Astrocyte (in vitro differentiated cells and primary cell): ENCODE measurements at regions not wholly inside any gene's neighbourhood (a gene's known extent, or its start where the extent isn't known, plus 50 kb on each side); places are given as distances from the start of the nearest gene placed in this dataset.

Experiments
- DNase-seq: peaks from one replicate; pipeline ENCODE4 v3.0.0-alpha.2; 2010; ENCODE audit warnings: low read depth
- FAIRE-seq: peaks from 2 replicates; lab custom pipeline; 2011; peaks lifted over from hg19 to GRCh38; lab: Jason Lieb, UNC
- H2AFZ ChIP-seq: 2 replicates; pipeline ENCODE4 v1.6.0; 2012; ENCODE audit warnings: low read depth, low read length, inconsistent platforms
- H3K27ac ChIP-seq: 2 replicates; pipeline ENCODE4 v1.5.1; 2011; ENCODE audit warnings: low read depth, low read length, inconsistent platforms
- H3K27me3 ChIP-seq: 2 replicates; pipeline ENCODE4 v1.6.0; 2011; ENCODE audit warnings: low read length, inconsistent platforms; ENCODE audit not compliant: insufficient read depth
- H3K36me3 ChIP-seq: 2 replicates; pipeline ENCODE4 v1.5.1; 2011; ENCODE audit warnings: low read length, inconsistent platforms; ENCODE audit not compliant: insufficient read depth
- H3K4me1 ChIP-seq: 2 replicates; pipeline ENCODE4 v1.5.1; 2011; ENCODE audit warnings: low read length, inconsistent platforms; ENCODE audit not compliant: insufficient read depth
- H3K4me2 ChIP-seq: 2 replicates; pipeline ENCODE4 v1.6.0; 2012; ENCODE audit warnings: low read length, inconsistent platforms
- H3K4me3 ChIP-seq: 2 replicates; pipeline ENCODE4 v1.5.1; 2011; ENCODE audit warnings: low read depth, mild to moderate bottlenecking, low read length, inconsistent platforms; ENCODE audit not compliant: insufficient read depth
- H3K79me2 ChIP-seq: 2 replicates; pipeline ENCODE4 v1.6.0; 2012; ENCODE audit warnings: mild to moderate bottlenecking, low read length, inconsistent platforms; ENCODE audit not compliant: insufficient read depth
- H3K9ac ChIP-seq: 2 replicates; pipeline ENCODE4 v1.6.0; 2012; ENCODE audit warnings: mild to moderate bottlenecking, low read length, inconsistent platforms
- H3K9me3 ChIP-seq: 2 replicates; pipeline ENCODE4 v1.5.1; 2012; ENCODE audit warnings: low read depth, mild to moderate bottlenecking, low read length, inconsistent platforms; ENCODE audit not compliant: insufficient read depth
- H4K20me1 ChIP-seq: 2 replicates; pipeline ENCODE4 v1.6.0; 2012; ENCODE audit warnings: low read length, inconsistent platforms; ENCODE audit not compliant: insufficient read depth
- H3K27ac Mint-ChIP-seq: one replicate; pipeline ENCODE4 v1.8.0; 2021; ENCODE audit warnings: mild to moderate bottlenecking, mixed read lengths; ENCODE audit not compliant: unreplicated experiment
- H3K27me3 Mint-ChIP-seq: one replicate; pipeline ENCODE4 v1.8.0; 2021; ENCODE audit warnings: low read depth, mixed read lengths; ENCODE audit not compliant: unreplicated experiment
- H3K36me3 Mint-ChIP-seq: one replicate; pipeline ENCODE4 v1.8.0; 2021; ENCODE audit warnings: low read depth, mixed read lengths; ENCODE audit not compliant: unreplicated experiment
- H3K4me1 Mint-ChIP-seq: one replicate; pipeline ENCODE4 v1.8.0; 2021; ENCODE audit warnings: low read depth, mixed read lengths; ENCODE audit not compliant: unreplicated experiment
- H3K4me3 Mint-ChIP-seq: one replicate; pipeline ENCODE4 v1.8.0; 2021; ENCODE audit warnings: mild to moderate bottlenecking, moderate library complexity, mixed read lengths; ENCODE audit not compliant: unreplicated experiment
- H3K9me3 Mint-ChIP-seq: one replicate; pipeline ENCODE4 v1.8.0; 2021; ENCODE audit warnings: mild to moderate bottlenecking, mixed read lengths; ENCODE audit not compliant: unreplicated experiment
- CTCF ChIP-seq: IDR thresholded peaks from 2 replicates; pipeline ENCODE4 v1.5.1; 2011; ENCODE audit warnings: low read depth, mild to moderate bottlenecking, inconsistent platforms, low read length, moderate library complexity; ENCODE audit not compliant: insufficient read depth
- EZH2 ChIP-seq: IDR thresholded peaks from 2 replicates; pipeline ENCODE4 v1.6.1; 2012; ENCODE audit warnings: mild to moderate bottlenecking, low read length, inconsistent platforms; ENCODE audit not compliant: insufficient read depth

- Histone ChIP-seq H3K79me2 (no peaks in the 10 kb centered on the region), H4K20me1 (no peaks in the 10 kb centered on the region), H3K9ac (no peak overlapping the region), H2AFZ (no peak overlapping the region), H3K27me3 (no peaks in the 10 kb centered on the region), H3K4me1 (no peaks in the 10 kb centered on the region), H3K4me3 (no peak overlapping the region), H3K9me3 (peaks cover 12% of the 10 kb centered on the region), H3K4me2 (no peak overlapping the region), H3K36me3 (no peaks in the 10 kb centered on the region), H3K27ac (no peak overlapping the region)
- Mint-ChIP-seq H3K36me3 (no peaks in the 10 kb centered on the region), H3K4me1 (no peaks in the 10 kb centered on the region), H3K4me3 (no peak overlapping the region), H3K9me3 (peaks cover 8% of the 10 kb centered on the region), H3K27me3 (no peaks in the 10 kb centered on the region), H3K27ac (no peak overlapping the region)
- DNase-seq, result no peak
- FAIRE-seq, result no peak
- TF ChIP-seq EZH2, result no peak
- TF ChIP-seq CTCF, result no peak
Observed at GRCh38 chr2:3952866-3953516, 249.6 kb downstream of the DCDC2C start.

- H3K27ac ChIP-seq, result no peak overlapping the region
- H3K4me3 ChIP-seq, result no peak overlapping the region
- Mint-ChIP-seq H3K27me3 (no peaks in the 10 kb centered on the region), H3K36me3 (no peaks in the 10 kb centered on the region), H3K4me1 (no peaks in the 10 kb centered on the region), H3K27ac (no peak overlapping the region), H3K4me3 (no peak overlapping the region), H3K9me3 (peaks cover 8% of the 10 kb centered on the region)
- peaks cover 12% of the 10 kb centered on the region for H3K9me3 ChIP-seq
- H4K20me1 ChIP-seq, result no peaks in the 10 kb centered on the region
- DNase-seq (no peak), FAIRE-seq (no peak)
- TF ChIP-seq CTCF, result no peak
- TF ChIP-seq EZH2, result no peak
- no peak overlapping the region for H3K9ac ChIP-seq
- H3K36me3 ChIP-seq, result no peaks in the 10 kb centered on the region
- H3K4me1 ChIP-seq, result no peaks in the 10 kb centered on the region
- H3K4me2 ChIP-seq, result no peak overlapping the region
- H3K27me3 ChIP-seq, result no peaks in the 10 kb centered on the region
- no peak overlapping the region for H2AFZ ChIP-seq
- H3K79me2 ChIP-seq, result no peaks in the 10 kb centered on the region
Observed at GRCh38 chr2:3954261-3954660, 250.9 kb downstream of the DCDC2C start.

- H4K20me1 ChIP-seq, result no peaks in the 10 kb centered on the region
- DNase-seq, result no peak
- H3K27me3 Mint-ChIP-seq, result no peaks in the 10 kb centered on the region
- no peak for FAIRE-seq
- no peak overlapping the region for H3K27ac ChIP-seq
- H3K9ac ChIP-seq, result no peak overlapping the region
- no peak overlapping the region for H2AFZ ChIP-seq
- no peak overlapping the region for H3K4me3 Mint-ChIP-seq
- H3K4me1 ChIP-seq, result no peaks in the 10 kb centered on the region
- no peaks in the 10 kb centered on the region for H3K36me3 Mint-ChIP-seq
- H3K4me2 ChIP-seq, result no peak overlapping the region
- H3K27me3 ChIP-seq, result no peaks in the 10 kb centered on the region
- peaks cover 3% of the 10 kb centered on the region for H3K9me3 Mint-ChIP-seq
- TF ChIP-seq CTCF (no peak), EZH2 (no peak)
- H3K4me1 Mint-ChIP-seq, result no peaks in the 10 kb centered on the region
- no peak overlapping the region for H3K4me3 ChIP-seq
- H3K27ac Mint-ChIP-seq, result no peak overlapping the region
- H3K79me2 ChIP-seq, result no peaks in the 10 kb centered on the region
- H3K9me3 ChIP-seq, result peaks cover 7% of the 10 kb centered on the region
- no peaks in the 10 kb centered on the region for H3K36me3 ChIP-seq
Observed at GRCh38 chr2:3956406-3956805, 253.0 kb downstream of the DCDC2C start.
